Right lobe of liver (tissue), 6 donors: ENCODE measurements at regions not wholly inside any gene's neighbourhood (a gene's known extent, or its start where the extent isn't known, plus 50 kb on each side); places are given as distances from the start of the nearest gene placed in this dataset.

Source experiments
- ATAC-seq, 4 donors: fragments of 200-7000 bp; cut with Tn5 transposase; one replicate each; pipeline ENCODE4 v1.9.1; 2020; ENCODE audit warnings: mild to moderate bottlenecking in 4 of 4, moderate library complexity in 4 of 4
- DNase-seq, 3 donors: peaks; one replicate each; pipeline ENCODE4 v3.0.0-alpha.2; 2020
- H3K27ac ChIP-seq, 3 donors: fragments of 200-600 bp; one replicate each; pipeline ENCODE4 v1.8.0; 2022
- H3K27me3 ChIP-seq, 2 donors: fragments of 200-600 bp; one replicate each; pipeline ENCODE4 v1.8.0; 2022
- H3K36me3 ChIP-seq, 4 donors: fragments of 200-600 bp; sonication (generic) in 1 of 4; one replicate each; pipeline versions ENCODE4 v1.5.1 to v1.8.0; 2017 to 2022; ENCODE audit warnings: control low read depth in 1 of 4
- H3K4me1 ChIP-seq, 4 donors: fragments of 200-600 bp; sonication (generic) in 1 of 4; one replicate each; pipeline versions ENCODE4 v1.5.1 to v1.8.0; 2017 to 2022; ENCODE audit warnings: control low read depth in 1 of 4
- H3K4me3 ChIP-seq, 3 donors: fragments of 200-600 bp; one replicate each; pipeline ENCODE4 v1.8.0; 2022
- H3K9me3 ChIP-seq, 4 donors: fragments of 200-600 bp; sonication (generic) in 1 of 4; one replicate each; pipeline versions ENCODE4 v1.5.1 to v1.8.0; 2017 to 2022; ENCODE audit warnings: control low read depth in 1 of 4
- POLR2A ChIP-seq: fragments of 450-650 bp; IDR thresholded peaks from one replicate; pipeline ENCODE4 v1.6.1; 2017; ENCODE audit warnings: antibody characterized with exemption, mild to moderate bottlenecking
- WGBS: methylation state at CpG from one replicate; pipeline ENCODE4 v1.1.6; 2018; ENCODE audit warnings: low coverage, low lambda C conversion rate; ENCODE audit not compliant: insufficient coverage; ENCODE audit errors: missing lambda C conversion rate; 5-methylcytosine and 5-hydroxymethylcytosine counted together
- intact Hi-C, 2 donors: fragments of 100-400 bp; cut with DNase I; formaldehyde crosslinking; loops; one replicate each; pipeline versions ENCODE4 v1.11.2 to v1.14.1; 2022
- TF ChIP-seq, protein P1 (sequence below), 4 donors: fragments of 200-600 bp in 3 of 4; fragments of 450-650 bp in 1 of 4; IDR thresholded peaks; one replicate each; pipeline versions ENCODE4 v1.5.1 to v1.8.0; 2016 to 2022; ENCODE audit warnings: antibody characterized with exemption in 4 of 4, mild to moderate bottlenecking in 2 of 4
- donor health status: DM: no; HTN: yes; CAD: no.
- donor health status: DM: no; HTN: no; CAD: no.
- donor health status: DM: no; HTN: no; CAD: no.
- donor health status: DM: no; HTN: yes; CAD: no.
- donor health status: DM: no; HTN: yes; CAD: no.

DNA sequence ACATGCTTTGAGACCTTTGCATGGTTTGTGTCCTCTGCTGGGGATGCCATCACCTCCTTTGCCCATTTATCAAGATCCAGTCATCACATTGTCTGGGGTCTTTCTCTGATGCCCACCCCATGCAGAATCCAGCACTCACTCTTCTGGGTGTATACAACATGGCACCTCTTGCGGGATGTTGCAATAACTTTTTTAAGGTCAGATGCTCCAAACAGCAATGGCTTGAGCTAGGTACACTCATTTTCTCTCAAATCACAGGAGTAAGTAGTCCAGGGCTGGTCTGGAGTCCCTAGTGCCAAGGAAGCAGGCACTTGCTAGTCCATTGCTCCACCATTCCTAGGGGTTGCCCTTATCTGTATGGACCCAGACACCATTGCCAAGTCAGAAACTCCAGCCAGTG lies 196.6 kb upstream of the KCNG1 start:
- DNase-seq (no peak), ATAC-seq (no peak)
- no peak overlapping the region for H3K4me3 ChIP-seq
- no peaks in the 10 kb centered on the region for H3K27me3 ChIP-seq
- intact Hi-C loops, result no loop called here
- WGBS, result 100% methylated on average over 1 of the region's 1 CpG
- H3K9me3 ChIP-seq, result no peaks in the 10 kb centered on the region
- no peaks in the 10 kb centered on the region for H3K4me1 ChIP-seq
- H3K27ac ChIP-seq, result no peak overlapping the region
- no peaks in the 10 kb centered on the region for H3K36me3 ChIP-seq
- TF ChIP-seq, protein P1, sequence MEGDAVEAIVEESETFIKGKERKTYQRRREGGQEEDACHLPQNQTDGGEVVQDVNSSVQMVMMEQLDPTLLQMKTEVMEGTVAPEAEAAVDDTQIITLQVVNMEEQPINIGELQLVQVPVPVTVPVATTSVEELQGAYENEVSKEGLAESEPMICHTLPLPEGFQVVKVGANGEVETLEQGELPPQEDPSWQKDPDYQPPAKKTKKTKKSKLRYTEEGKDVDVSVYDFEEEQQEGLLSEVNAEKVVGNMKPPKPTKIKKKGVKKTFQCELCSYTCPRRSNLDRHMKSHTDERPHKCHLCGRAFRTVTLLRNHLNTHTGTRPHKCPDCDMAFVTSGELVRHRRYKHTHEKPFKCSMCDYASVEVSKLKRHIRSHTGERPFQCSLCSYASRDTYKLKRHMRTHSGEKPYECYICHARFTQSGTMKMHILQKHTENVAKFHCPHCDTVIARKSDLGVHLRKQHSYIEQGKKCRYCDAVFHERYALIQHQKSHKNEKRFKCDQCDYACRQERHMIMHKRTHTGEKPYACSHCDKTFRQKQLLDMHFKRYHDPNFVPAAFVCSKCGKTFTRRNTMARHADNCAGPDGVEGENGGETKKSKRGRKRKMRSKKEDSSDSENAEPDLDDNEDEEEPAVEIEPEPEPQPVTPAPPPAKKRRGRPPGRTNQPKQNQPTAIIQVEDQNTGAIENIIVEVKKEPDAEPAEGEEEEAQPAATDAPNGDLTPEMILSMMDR (IDR thresholded peaks at IDR 0.05), result no peak
- TF ChIP-seq POLR2A, result no peak

DNA sequence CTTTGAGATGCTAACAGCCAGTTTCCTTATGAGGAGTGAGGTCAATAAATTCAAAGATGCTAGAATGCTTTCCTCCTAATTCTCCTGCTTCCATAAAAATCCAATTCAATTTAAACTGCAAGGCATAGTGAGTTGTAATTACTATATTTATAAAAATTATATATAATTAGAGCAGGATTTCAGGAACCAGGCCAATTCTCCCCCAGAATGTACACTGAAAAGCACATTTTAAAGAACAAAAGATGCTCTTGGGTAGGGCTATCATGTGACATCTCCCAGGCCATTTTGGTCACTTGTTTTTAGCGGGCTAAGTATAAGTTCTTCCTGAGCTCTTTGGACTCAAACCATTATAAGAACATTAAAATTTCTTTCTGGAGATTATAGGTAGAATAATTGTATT lies 195.7 kb upstream of the KCNG1 start:
- Histone ChIP-seq H3K36me3 (no peaks in the 10 kb centered on the region), H3K9me3 (no peaks in the 10 kb centered on the region), H3K4me3 (no peak overlapping the region), H3K4me1 (no peaks in the 10 kb centered on the region), H3K27me3 (no peaks in the 10 kb centered on the region), H3K27ac (no peak overlapping the region)
- TF ChIP-seq POLR2A, result no peak
- TF ChIP-seq, protein P1 (IDR thresholded peaks at IDR 0.05), result no peak
- WGBS, result 91% methylated on average over 1 of the region's 1 CpG
- DNase-seq (no peak), ATAC-seq (no peak)
- intact Hi-C loops, result no loop called here

DNA sequence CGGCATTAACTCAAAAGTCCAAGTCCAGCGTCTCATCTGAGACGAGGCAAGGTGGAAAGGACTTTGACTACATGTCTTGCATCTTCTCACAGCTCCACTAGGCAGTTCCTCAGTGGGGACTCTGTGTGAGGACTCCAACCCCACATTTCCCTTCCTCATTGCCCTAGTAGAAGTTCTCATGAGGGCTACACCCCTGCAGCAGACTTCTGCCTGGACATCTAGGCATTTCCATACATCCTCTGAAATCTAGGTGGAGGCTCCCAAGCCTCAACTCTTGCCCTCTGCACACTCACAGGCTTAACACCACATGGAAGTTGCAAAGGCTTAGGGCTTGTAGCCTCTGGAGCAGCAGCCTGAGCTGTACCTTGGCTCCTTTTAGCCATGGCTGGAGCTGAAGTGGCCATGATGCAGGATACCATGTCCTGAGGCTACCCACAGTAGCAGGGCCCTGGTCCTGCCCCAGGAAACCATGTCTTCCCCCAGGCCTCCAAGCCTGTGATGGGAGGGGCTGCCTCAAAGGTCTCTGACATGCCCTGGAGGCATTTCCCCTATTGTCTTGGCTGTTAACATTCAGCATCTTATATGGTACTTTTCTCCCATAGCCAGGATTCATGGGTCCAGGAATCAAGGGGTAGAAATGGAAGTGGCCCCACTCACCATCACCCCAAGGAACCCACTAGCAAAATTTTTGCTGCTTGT lies 194.6 kb upstream of the KCNG1 start:
- intact Hi-C loops, result no loop called here
- 96% methylated on average over 3 of the region's 3 CpGs for WGBS
- Histone ChIP-seq H3K4me3 (no peak overlapping the region), H3K27ac (no peak overlapping the region), H3K4me1 (no peaks in the 10 kb centered on the region), H3K27me3 (no peaks in the 10 kb centered on the region), H3K36me3 (no peaks in the 10 kb centered on the region), H3K9me3 (no peaks in the 10 kb centered on the region)
- TF ChIP-seq POLR2A, result no peak
- TF ChIP-seq, protein P1 (IDR thresholded peaks at IDR 0.05), result no peak
- ATAC-seq, result no peak
- DNase-seq, result no peak

DNA sequence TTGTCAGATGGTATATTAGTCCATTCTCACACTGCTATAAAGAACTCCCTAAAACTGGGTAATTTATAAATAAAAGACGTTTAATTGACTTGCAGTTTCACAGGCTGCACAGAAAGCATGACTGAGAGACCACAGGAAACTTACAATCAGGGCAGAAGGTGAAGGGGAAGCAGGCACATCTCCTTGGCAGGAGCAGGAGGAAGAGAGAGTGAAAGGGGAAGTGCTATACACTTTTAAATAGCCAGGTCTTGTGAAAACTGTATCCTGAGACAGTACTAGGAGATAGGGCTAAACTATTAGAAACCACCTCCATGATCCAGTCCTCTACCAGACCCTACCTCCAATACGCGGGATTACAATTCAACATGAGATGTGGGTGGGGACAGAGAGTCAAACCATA lies 193.9 kb upstream of the KCNG1 start:
- ATAC-seq, result no peak
- Histone ChIP-seq H3K9me3 (no peaks in the 10 kb centered on the region), H3K4me3 (no peak overlapping the region), H3K27ac (no peak overlapping the region), H3K4me1 (no peaks in the 10 kb centered on the region), H3K36me3 (no peaks in the 10 kb centered on the region), H3K27me3 (no peaks in the 10 kb centered on the region)
- TF ChIP-seq, protein P1 (IDR thresholded peaks at IDR 0.05), result no peak
- TF ChIP-seq POLR2A, result no peak
- 0% methylated on average over 1 of the region's 3 CpGs for WGBS
- DNase-seq, result no peak
- intact Hi-C loops, result no loop called here

DNA sequence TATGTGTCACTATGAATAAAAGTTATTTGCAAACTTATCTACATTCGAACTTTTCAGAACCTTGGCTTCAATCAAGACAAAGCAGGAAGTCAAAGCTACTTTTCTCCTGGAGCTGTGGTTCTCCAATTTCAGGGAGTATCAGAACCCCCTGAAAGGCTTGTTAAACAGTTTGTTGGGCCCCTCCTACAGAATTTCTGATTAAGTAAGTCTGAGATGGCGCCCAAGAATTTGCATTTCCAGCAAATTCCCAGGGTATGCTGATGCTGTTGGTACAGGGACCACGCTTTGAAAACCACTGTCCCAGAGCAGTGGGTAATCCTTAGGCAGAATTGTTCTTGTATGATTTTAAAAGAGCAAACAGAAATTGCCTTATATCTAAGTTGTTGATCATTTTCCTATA lies 189.9 kb upstream of the KCNG1 start:
- no peak for DNase-seq
- Histone ChIP-seq H3K9me3 (no peaks in the 10 kb centered on the region), H3K4me3 (no peak overlapping the region), H3K36me3 (no peaks in the 10 kb centered on the region), H3K4me1 (no peaks in the 10 kb centered on the region), H3K27ac (no peak overlapping the region), H3K27me3 (no peaks in the 10 kb centered on the region)
- intact Hi-C loops, result no loop called here
- 26% methylated on average over 3 of the region's 3 CpGs for WGBS
- ATAC-seq, result no peak
- no peak for TF ChIP-seq POLR2A
- TF ChIP-seq, protein P1 (IDR thresholded peaks at IDR 0.05), result no peak
